Loucy (cell line): ENCODE measurements at regions not wholly inside any gene's neighbourhood (a gene's known extent, or its start where the extent isn't known, plus 50 kb on each side); places are given as distances from the start of the nearest gene placed in this dataset.

ENCODE experiments used
- EZH2phosphoT487 ChIP-seq: fragments of 200-600 bp; IDR thresholded peaks from 2 replicates; pipeline ENCODE4 v1.6.1; 2018; ENCODE audit warnings: antibody characterized with exemption, mild to moderate bottlenecking, moderate library complexity, borderline replicate concordance
- TF ChIP-seq, protein P1 (sequence below): fragments of 200-600 bp; sonication (generic); conservative IDR thresholded peaks from 2 replicates; pipeline ENCODE4 v1.5.1; 2014; ENCODE audit warnings: mild to moderate bottlenecking, antibody characterized with exemption, low read length

DNA sequence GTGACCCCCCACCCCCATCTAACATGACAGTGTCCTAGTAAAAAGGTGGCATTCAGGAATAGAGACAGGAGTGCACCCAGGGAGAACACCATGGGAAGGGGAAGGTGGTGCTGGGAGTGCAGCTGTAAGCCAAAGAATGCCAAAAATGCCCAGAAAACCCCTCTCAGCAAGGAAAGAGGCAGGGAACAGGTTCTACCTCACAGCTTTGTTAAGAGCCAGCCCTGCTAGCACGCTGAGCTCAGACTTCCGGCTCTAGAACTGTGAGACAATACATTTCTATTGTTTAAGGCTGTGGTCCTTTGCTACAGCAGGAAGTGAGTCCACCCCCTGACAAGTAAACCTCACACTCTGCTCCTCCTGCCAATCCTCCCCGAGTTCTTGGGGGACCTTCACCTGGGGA is 302.4 kb upstream of the N4BP1 start:
- TF ChIP-seq, protein P1, sequence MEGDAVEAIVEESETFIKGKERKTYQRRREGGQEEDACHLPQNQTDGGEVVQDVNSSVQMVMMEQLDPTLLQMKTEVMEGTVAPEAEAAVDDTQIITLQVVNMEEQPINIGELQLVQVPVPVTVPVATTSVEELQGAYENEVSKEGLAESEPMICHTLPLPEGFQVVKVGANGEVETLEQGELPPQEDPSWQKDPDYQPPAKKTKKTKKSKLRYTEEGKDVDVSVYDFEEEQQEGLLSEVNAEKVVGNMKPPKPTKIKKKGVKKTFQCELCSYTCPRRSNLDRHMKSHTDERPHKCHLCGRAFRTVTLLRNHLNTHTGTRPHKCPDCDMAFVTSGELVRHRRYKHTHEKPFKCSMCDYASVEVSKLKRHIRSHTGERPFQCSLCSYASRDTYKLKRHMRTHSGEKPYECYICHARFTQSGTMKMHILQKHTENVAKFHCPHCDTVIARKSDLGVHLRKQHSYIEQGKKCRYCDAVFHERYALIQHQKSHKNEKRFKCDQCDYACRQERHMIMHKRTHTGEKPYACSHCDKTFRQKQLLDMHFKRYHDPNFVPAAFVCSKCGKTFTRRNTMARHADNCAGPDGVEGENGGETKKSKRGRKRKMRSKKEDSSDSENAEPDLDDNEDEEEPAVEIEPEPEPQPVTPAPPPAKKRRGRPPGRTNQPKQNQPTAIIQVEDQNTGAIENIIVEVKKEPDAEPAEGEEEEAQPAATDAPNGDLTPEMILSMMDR, result no peak
- TF ChIP-seq EZH2phosphoT487, result no peak
